Brain pericyte (primary cell): ENCODE measurements at regions not wholly inside any gene's neighbourhood (a gene's known extent, or its start where the extent isn't known, plus 50 kb on each side); places are given as distances from the start of the nearest gene placed in this dataset.

Source experiments
- DNase-seq: peaks from one replicate; pipeline ENCODE4 v3.0.0-alpha.2; 2012; ENCODE audit warnings: low read depth, low spot score

GRCh38 chr11:109745996-109746625 lies 324.1 kb downstream of the C11orf87 start:
- no peak for DNase-seq

GRCh38 chr11:109747839-109748238 lies 325.8 kb downstream of the C11orf87 start:
- no peak for DNase-seq

- no peak for DNase-seq
Observed at GRCh38 chr11:109749476-109749875, 327.5 kb downstream of the C11orf87 start.

GRCh38 chr11:109750964-109751363 lies 329.0 kb downstream of the C11orf87 start:
- no peak for DNase-seq

GRCh38 chr11:109752212-109752825 lies 330.3 kb downstream of the C11orf87 start:
- no peak for DNase-seq

- no peak for DNase-seq
Observed at GRCh38 chr11:109756521-109756920, 334.5 kb downstream of the C11orf87 start.

GRCh38 chr11:109756951-109757350 lies 335.0 kb downstream of the C11orf87 start:
- DNase-seq: no peak

GRCh38 chr11:109762546-109762945 lies 330.6 kb upstream of the ZC3H12C start:
- DNase-seq: no peak

GRCh38 chr11:109765709-109766311 lies 327.4 kb upstream of the ZC3H12C start:
- no peak for DNase-seq

GRCh38 chr11:109769858-109770257 lies 323.3 kb upstream of the ZC3H12C start:
- no peak for DNase-seq

- no peak for DNase-seq
Observed at GRCh38 chr11:109770323-109770722, 322.9 kb upstream of the ZC3H12C start.

GRCh38 chr11:109772892-109773291 lies 320.3 kb upstream of the ZC3H12C start:
- no peak for DNase-seq

GRCh38 chr11:109775686-109776085 lies 317.5 kb upstream of the ZC3H12C start:
- DNase-seq: no peak

- DNase-seq: no peak
Observed at GRCh38 chr11:109783014-109783413, 310.2 kb upstream of the ZC3H12C start.

GRCh38 chr11:109783840-109784239 lies 309.4 kb upstream of the ZC3H12C start:
- DNase-seq: no peak

- DNase-seq: no peak
Observed at GRCh38 chr11:109784536-109784935, 308.7 kb upstream of the ZC3H12C start.

- DNase-seq: no peak
Observed at GRCh38 chr11:109785198-109785597, 308.0 kb upstream of the ZC3H12C start.

- DNase-seq: no peak
Observed at GRCh38 chr11:109785714-109786113, 307.5 kb upstream of the ZC3H12C start.

- no peak for DNase-seq
Observed at GRCh38 chr11:109788948-109789490, 304.2 kb upstream of the ZC3H12C start.

GRCh38 chr11:109789901-109790300 lies 303.3 kb upstream of the ZC3H12C start:
- DNase-seq: no peak

- no peak for DNase-seq
Observed at GRCh38 chr11:109791337-109791736, 301.9 kb upstream of the ZC3H12C start.

- no peak for DNase-seq
Observed at GRCh38 chr11:109794501-109794900, 298.7 kb upstream of the ZC3H12C start.

GRCh38 chr11:109795234-109795633 lies 298.0 kb upstream of the ZC3H12C start:
- DNase-seq: no peak
